ENCODE measurements at regions not wholly inside any gene's neighbourhood (a gene's known extent, or its start where the extent isn't known, plus 50 kb on each side); places are given as distances from the start of the nearest gene placed in this dataset.
A peak's percentile ranks its signal among the peaks of the same experiment; 100 is the strongest.

GRCh38 chr9:108377382-108377781 lies 478.4 kb downstream of the ACTL7B start:
- peak; percentile 20 for FAIRE-seq
- no peak overlapping the region for H3K27ac ChIP-seq (ENCODE audit: low read depth, low read length)
- H3K9me3 ChIP-seq (ENCODE audit: insufficient read depth, low read depth, low read length) = no peaks in the 10 kb centered on the region
- Mint-ChIP-seq H3K27me3 (ENCODE audit: low read depth, unreplicated experiment) (peaks cover 1% of the 10 kb centered on the region), H3K27ac (ENCODE audit: unreplicated experiment) (no peak overlapping the region), H3K9me3 (ENCODE audit: unreplicated experiment) (no peaks in the 10 kb centered on the region), H3K4me3 (ENCODE audit: unreplicated experiment) (no peak overlapping the region), H3K4me1 (ENCODE audit: low read depth, unreplicated experiment) (peaks cover 7% of the 10 kb centered on the region), H3K36me3 (ENCODE audit: low read depth, unreplicated experiment) (peaks cover 2% of the 10 kb centered on the region)
- no peaks in the 10 kb centered on the region for H3K4me1 ChIP-seq (ENCODE audit: insufficient read depth, low read length)
- no peak overlapping the region for H3K4me2 ChIP-seq (ENCODE audit: low read length)
- H3K4me3 ChIP-seq (ENCODE audit: insufficient read depth, low read depth, low read length) = no peak overlapping the region
- H3K79me2 ChIP-seq (ENCODE audit: insufficient read depth, low read length) = no peaks in the 10 kb centered on the region
- DNase-seq (ENCODE audit: low read depth) = no peak
- TF ChIP-seq EZH2 (IDR thresholded peaks at IDR 0.05; ENCODE audit: insufficient read depth, low read length) (no peak), CTCF (IDR thresholded peaks at IDR 0.05; ENCODE audit: insufficient read depth, low read depth, low read length) (no peak)
- H3K9ac ChIP-seq (ENCODE audit: low read length) = no peak overlapping the region
- no peaks in the 10 kb centered on the region for H3K27me3 ChIP-seq (ENCODE audit: insufficient read depth, low read length)
- no peaks in the 10 kb centered on the region for H4K20me1 ChIP-seq (ENCODE audit: insufficient read depth, low read length)
- no peaks in the 10 kb centered on the region for H3K36me3 ChIP-seq (ENCODE audit: insufficient read depth, low read length)
- no peak overlapping the region for H2AFZ ChIP-seq (ENCODE audit: low read depth, low read length)

- no peak for TF ChIP-seq CTCF (IDR thresholded peaks at IDR 0.05; ENCODE audit: insufficient read depth, low read depth, low read length)
- TF ChIP-seq EZH2 (IDR thresholded peaks at IDR 0.05; ENCODE audit: insufficient read depth, low read length) = no peak
- H2AFZ ChIP-seq (ENCODE audit: low read depth, low read length) = no peak overlapping the region
- FAIRE-seq (no peak), DNase-seq (ENCODE audit: low read depth) (no peak)
- H3K4me1 ChIP-seq (ENCODE audit: insufficient read depth, low read length) = no peaks in the 10 kb centered on the region
- H3K36me3 Mint-ChIP-seq (ENCODE audit: low read depth, unreplicated experiment) = peaks cover 2% of the 10 kb centered on the region
- H3K27me3 ChIP-seq (ENCODE audit: insufficient read depth, low read length) = no peaks in the 10 kb centered on the region
- H3K36me3 ChIP-seq (ENCODE audit: insufficient read depth, low read length) = no peaks in the 10 kb centered on the region
- no peak overlapping the region for H3K4me3 Mint-ChIP-seq (ENCODE audit: unreplicated experiment)
- no peak overlapping the region for H3K9ac ChIP-seq (ENCODE audit: low read length)
- no peak overlapping the region for H3K4me2 ChIP-seq (ENCODE audit: low read length)
- H3K4me3 ChIP-seq (ENCODE audit: insufficient read depth, low read depth, low read length) = no peak overlapping the region
- H3K9me3 Mint-ChIP-seq (ENCODE audit: unreplicated experiment) = no peaks in the 10 kb centered on the region
- no peak overlapping the region for H3K27ac Mint-ChIP-seq (ENCODE audit: unreplicated experiment)
- no peaks in the 10 kb centered on the region for H4K20me1 ChIP-seq (ENCODE audit: insufficient read depth, low read length)
- H3K79me2 ChIP-seq (ENCODE audit: insufficient read depth, low read length) = no peaks in the 10 kb centered on the region
- no peak overlapping the region for H3K27ac ChIP-seq (ENCODE audit: low read depth, low read length)
- H3K4me1 Mint-ChIP-seq (ENCODE audit: low read depth, unreplicated experiment) = peaks cover 7% of the 10 kb centered on the region
- H3K9me3 ChIP-seq (ENCODE audit: insufficient read depth, low read depth, low read length) = no peaks in the 10 kb centered on the region
- H3K27me3 Mint-ChIP-seq (ENCODE audit: low read depth, unreplicated experiment) = peaks cover 1% of the 10 kb centered on the region
Measured at GRCh38 chr9:108376140-108376539, 479.6 kb downstream of the ACTL7B start.

GRCh38 chr9:108374626-108375025 lies 481.2 kb downstream of the ACTL7B start:
- Mint-ChIP-seq H3K4me1 (ENCODE audit: low read depth, unreplicated experiment) (peaks cover 7% of the 10 kb centered on the region), H3K27me3 (ENCODE audit: low read depth, unreplicated experiment) (peaks cover 1% of the 10 kb centered on the region), H3K4me3 (ENCODE audit: unreplicated experiment) (no peak overlapping the region), H3K9me3 (ENCODE audit: unreplicated experiment) (no peaks in the 10 kb centered on the region), H3K27ac (ENCODE audit: unreplicated experiment) (peak overlapping the region; percentile 56), H3K36me3 (ENCODE audit: low read depth, unreplicated experiment) (peaks cover 2% of the 10 kb centered on the region)
- FAIRE-seq (no peak), DNase-seq (ENCODE audit: low read depth) (no peak)
- TF ChIP-seq EZH2 (IDR thresholded peaks at IDR 0.05; ENCODE audit: insufficient read depth, low read length) (no peak), CTCF (IDR thresholded peaks at IDR 0.05; ENCODE audit: insufficient read depth, low read depth, low read length) (no peak)
- no peak overlapping the region for H3K4me2 ChIP-seq (ENCODE audit: low read length)
- no peak overlapping the region for H3K4me3 ChIP-seq (ENCODE audit: insufficient read depth, low read depth, low read length)
- H3K79me2 ChIP-seq (ENCODE audit: insufficient read depth, low read length) = no peaks in the 10 kb centered on the region
- no peak overlapping the region for H3K27ac ChIP-seq (ENCODE audit: low read depth, low read length)
- H2AFZ ChIP-seq (ENCODE audit: low read depth, low read length) = no peak overlapping the region
- H3K36me3 ChIP-seq (ENCODE audit: insufficient read depth, low read length) = no peaks in the 10 kb centered on the region
- no peak overlapping the region for H3K9ac ChIP-seq (ENCODE audit: low read length)
- no peaks in the 10 kb centered on the region for H3K4me1 ChIP-seq (ENCODE audit: insufficient read depth, low read length)
- no peaks in the 10 kb centered on the region for H3K9me3 ChIP-seq (ENCODE audit: insufficient read depth, low read depth, low read length)
- H4K20me1 ChIP-seq (ENCODE audit: insufficient read depth, low read length) = no peaks in the 10 kb centered on the region
- no peaks in the 10 kb centered on the region for H3K27me3 ChIP-seq (ENCODE audit: insufficient read depth, low read length)

Data from astrocyte (in vitro differentiated cells and primary cell).